COLO668 (cell line): ENCODE measurements at regions not wholly inside any gene's neighbourhood (a gene's known extent, or its start where the extent isn't known, plus 50 kb on each side); places are given as distances from the start of the nearest gene placed in this dataset.
A peak's percentile ranks its signal among the peaks of the same experiment; 100 is the strongest.

ENCODE experiments used
- DNase-seq: peaks from one replicate; lab custom pipeline; 2025; ENCODE audit not compliant: unreplicated experiment; lab: John Stamatoyannopoulos, UW

GRCh38 chr6:113645576-113645970 lies 211.6 kb upstream of the MARCKS start:
- DNase-seq: no peak

- DNase-seq: no peak
Measured at GRCh38 chr6:113645986-113646385, 211.2 kb upstream of the MARCKS start.

- DNase-seq: no peak
Measured at GRCh38 chr6:113646701-113647100, 210.4 kb upstream of the MARCKS start.

DNA sequence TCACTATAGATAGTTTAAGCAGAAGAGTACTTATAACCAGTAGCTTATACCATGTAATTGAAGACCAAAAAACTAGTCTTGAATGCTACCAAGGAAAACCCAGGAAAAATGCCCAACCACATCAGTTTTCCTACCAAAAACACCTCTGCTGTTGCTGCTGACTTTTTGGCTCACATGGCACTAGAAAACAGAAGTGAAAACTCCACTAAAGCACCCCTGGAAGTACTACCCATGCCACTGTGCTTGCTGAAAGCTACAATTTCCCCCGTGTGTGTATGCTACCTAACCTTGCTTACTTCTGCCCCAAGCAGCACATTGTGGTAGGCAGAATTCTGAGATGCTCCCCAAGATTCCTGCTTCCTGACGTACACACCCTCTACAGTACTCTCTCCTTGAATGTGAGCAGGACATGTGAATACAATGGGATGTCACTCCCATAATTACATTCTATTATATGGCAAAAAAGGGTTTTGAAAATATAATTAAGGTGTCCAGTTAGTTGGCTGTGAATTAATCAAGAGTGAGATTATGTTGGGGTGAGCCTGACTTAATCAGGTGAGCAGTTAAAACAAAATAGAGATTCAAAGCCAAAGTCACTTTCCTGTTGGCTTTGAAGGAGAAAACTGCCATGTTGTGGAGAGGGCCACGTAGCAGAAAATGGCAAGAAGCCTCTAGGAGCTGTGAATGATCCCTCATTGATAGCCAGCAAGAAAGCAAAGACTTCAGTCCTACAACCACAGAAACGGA lies 209.8 kb upstream of the MARCKS start:
- DNase-seq: no peak

DNA sequence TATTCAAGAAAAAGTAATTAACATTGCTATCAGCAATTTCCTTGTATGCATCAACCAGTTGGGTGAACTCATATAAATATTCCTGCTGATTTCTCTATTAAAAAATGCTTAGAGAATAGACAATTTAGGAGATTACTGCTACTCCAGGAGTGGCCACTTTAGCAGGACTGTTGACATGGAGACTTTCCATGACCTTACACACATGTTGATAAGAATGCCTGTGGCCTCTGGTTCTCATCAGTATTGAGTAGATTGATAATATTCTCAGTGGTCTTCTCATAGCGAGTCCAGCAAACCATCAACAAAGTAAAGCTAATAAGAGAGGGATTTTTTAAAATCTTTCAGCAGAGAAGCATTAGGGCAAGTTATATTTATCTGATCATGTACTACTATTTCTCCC lies 208.4 kb upstream of the MARCKS start:
- no peak for DNase-seq

GRCh38 chr6:113649276-113649675 lies 207.9 kb upstream of the MARCKS start:
- no peak for DNase-seq

DNA sequence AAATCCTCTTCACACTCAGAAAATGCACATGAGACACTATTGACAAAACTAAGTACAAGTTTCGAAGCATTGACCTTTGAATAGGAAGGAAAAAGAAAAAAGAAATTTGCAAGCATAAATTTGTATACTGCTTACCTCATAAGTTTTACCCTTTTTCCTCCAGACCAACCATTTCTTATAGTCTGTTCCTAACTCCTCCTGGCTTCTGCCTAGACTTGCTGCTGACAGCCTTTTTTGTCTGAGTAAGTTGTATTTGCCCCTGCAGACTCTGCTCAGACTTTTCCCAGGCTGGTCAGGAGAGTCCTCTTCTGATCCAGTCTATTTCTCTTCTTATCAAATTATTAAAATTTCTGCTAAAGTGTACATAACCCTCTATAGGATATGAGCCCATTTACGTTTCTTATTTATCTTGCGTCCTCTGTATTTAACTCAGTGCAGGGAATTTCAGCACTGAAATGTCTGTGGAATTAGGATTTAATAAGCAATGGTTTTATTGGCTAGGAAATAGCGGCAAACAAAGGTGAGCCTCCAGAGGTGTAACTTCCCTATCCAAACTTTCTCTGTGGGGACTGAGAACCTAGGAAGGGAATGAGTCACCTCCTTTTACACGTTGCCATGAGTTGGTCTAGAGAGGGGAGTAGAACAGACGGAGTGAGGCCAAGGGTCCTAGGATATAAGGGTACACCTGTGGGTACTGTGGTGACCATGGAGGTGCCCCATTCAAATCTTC lies 207.1 kb upstream of the MARCKS start:
- no peak for DNase-seq

- no peak for DNase-seq
Measured at GRCh38 chr6:113650610-113650979, 206.6 kb upstream of the MARCKS start.

DNA sequence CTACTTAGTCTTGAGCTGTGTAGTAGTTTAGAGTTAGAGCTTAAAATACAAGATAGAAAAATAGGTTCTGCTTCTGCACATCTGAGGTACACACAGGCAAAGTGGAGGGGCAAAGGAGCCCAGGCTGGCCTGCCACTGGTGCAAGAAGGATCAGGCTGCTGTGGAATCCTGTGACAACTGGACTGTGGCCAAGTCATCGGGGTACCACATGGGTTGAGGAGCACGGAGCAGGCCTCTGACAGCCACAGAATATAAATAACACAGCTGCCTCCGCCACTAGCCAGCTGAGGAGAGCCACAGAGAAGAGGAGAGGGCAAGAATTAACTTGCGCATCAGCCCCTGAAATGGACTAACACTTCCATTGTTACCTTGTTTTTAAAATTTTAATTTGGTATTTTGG lies 206.0 kb upstream of the MARCKS start:
- no peak for DNase-seq

GRCh38 chr6:113651920-113652319 lies 205.2 kb upstream of the MARCKS start:
- no peak for DNase-seq

DNA sequence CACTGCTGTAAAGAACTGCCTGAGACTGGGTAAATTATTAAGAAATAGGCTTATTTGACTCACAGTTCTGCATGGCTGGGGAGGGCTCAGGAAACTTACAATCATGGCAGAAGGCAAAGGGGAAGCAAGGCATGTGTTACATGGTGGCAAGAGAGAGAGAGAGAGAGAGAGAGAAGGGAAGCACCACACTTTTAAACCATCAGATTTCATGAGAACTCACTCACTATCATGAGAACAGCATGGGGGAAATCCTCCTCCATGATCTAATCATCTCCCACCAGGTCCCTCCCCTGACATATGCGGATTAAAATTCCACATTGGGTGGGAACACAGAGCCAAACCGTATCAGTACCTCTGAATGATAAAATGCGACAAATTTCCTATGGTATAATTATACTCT lies 203.9 kb upstream of the MARCKS start:
- DNase-seq: no peak

DNA sequence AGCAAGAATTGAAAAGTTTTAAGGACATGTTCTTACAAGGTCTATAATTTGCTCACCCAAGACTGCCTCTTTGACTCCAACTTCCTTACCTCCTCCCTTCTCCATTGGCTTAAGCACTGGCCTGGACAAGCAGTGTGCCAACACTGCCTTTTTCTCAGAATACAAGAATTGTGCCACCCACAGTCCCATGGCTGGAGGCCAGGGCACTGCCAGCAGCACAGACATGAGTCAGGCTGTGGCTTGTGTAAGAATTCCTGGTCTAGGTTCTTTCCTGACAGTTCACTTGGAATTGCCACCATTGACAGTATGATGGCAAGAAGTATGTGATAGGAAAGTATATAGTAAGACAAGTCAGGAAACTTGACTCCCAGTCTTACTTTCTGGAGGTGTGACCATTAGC lies 202.7 kb upstream of the MARCKS start:
- DNase-seq: no peak

GRCh38 chr6:113655761-113656160 lies 201.4 kb upstream of the MARCKS start:
- no peak for DNase-seq

GRCh38 chr6:113659762-113660404 lies 197.3 kb upstream of the MARCKS start:
- no peak for DNase-seq

GRCh38 chr6:113660819-113661218 lies 196.3 kb upstream of the MARCKS start:
- DNase-seq: no peak

GRCh38 chr6:113662093-113662665 lies 195.0 kb upstream of the MARCKS start:
- no peak for DNase-seq

- no peak for DNase-seq
Measured at GRCh38 chr6:113662688-113663333, 194.3 kb upstream of the MARCKS start.

DNA sequence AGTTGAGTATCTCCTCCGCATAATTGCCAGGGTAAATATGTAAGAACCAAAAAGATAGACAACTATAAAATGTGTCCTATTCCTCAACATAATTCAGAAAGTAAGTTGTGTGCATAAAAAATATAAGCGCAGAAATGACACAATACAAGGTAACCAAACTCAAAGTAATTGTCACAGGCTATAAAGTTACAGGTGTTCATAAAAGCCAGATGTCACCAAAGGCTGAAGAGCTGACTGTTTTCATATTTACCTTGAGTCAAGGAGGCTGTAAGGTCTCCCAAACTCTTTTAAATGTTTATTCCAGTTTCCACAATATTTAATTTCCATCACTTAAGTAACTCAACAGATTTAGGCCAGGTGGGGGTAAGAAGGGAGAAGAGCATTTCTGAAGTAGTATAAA lies 192.2 kb upstream of the MARCKS start:
- DNase-seq: no peak

- peak; percentile 7 for DNase-seq
Measured at GRCh38 chr6:113668641-113669408, 188.3 kb upstream of the MARCKS start.

DNA sequence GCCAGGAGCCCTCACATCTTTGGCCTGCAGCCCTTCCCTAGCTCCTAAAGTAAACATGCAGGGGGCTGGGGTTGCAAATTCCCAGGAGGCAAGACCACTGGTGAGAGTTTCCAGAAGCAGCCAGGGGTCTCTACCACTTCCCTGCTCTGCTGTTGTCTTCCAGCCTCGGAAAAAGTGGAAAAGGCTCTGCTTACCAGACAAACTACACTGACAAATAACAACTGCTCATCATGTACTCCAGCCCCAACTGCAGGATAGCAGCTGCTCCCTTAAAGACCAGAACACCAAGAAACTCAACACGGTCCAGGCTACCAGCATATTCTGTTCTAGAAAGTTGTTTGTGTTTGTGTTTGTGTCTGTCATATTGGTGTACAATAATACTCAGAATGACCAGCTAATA lies 187.5 kb upstream of the MARCKS start:
- DNase-seq: no peak

GRCh38 chr6:113671421-113671820 lies 185.7 kb upstream of the MARCKS start:
- no peak for DNase-seq
